AG04450 (cell line): ENCODE measurements at regions not wholly inside any gene's neighbourhood (a gene's known extent, or its start where the extent isn't known, plus 50 kb on each side); places are given as distances from the start of the nearest gene placed in this dataset. TPM values are rescaled to one million over a fixed set of nuclear protein-coding genes. Genes with fewer than 3 reads are reported as not detected.

Source experiments
- CTCF ChIA-PET: fragments of 300-600, 350-600 bp; formaldehyde crosslinking; extraction: SDS; loops from one replicate; lab custom pipeline; 2022; ENCODE audit warnings: antibody characterized with exemption, inconsistent platforms; lab: Charles Lee
- POLR2A ChIA-PET: fragments of 350-600 bp; formaldehyde crosslinking; extraction: SDS; loops from one replicate; lab custom pipeline; 2021; ENCODE audit warnings: antibody characterized with exemption, inconsistent platforms; lab: Yijun Ruan, JAX
- DNase-seq: peaks from one replicate; pipeline ENCODE4 v3.0.0-alpha.2; 2011; ENCODE audit warnings: low read depth, low spot score
- H3K27ac ChIP-seq: one replicate; pipeline ENCODE4 v1.5.1; 2012; ENCODE audit warnings: low read depth, low read length, control low read depth
- H3K27me3 ChIP-seq: one replicate; pipeline ENCODE4 v1.6.0; 2012; ENCODE audit warnings: low read length; ENCODE audit not compliant: control insufficient read depth, insufficient read depth
- H3K4me3 ChIP-seq: 2 replicates; pipeline ENCODE4 v1.5.1; 2011; ENCODE audit warnings: mild to moderate bottlenecking, low read depth, low read length, control low read depth
- H3K9me3 ChIP-seq: 2 replicates; pipeline ENCODE4 v1.5.1; 2012; ENCODE audit warnings: low read length; ENCODE audit not compliant: control insufficient read depth, insufficient read depth
- CTCF ChIP-seq: IDR thresholded peaks from 2 replicates; pipeline ENCODE4 v1.5.1; 2011; ENCODE audit warnings: low read depth, low read length, control low read depth, inconsistent platforms
- small RNA-seq: library from RNA; depleted of rRNA; stranded (forward); fragments of <200 nt; gene quantifications from one replicate; pipeline ENCODE3, GENCODE V24; 2012; ENCODE audit warnings: low read depth; ENCODE audit not compliant: insufficient read length

GRCh38 chr5:56286015-56286884 lies 53.1 kb upstream of the ANKRD55 start:
- Histone ChIP-seq H3K27ac (no peak overlapping the region), H3K4me3 (no peak overlapping the region), H3K27me3 (no peaks in the 10 kb centered on the region), H3K9me3 (no peaks in the 10 kb centered on the region)
- ChIA-PET POLR2A (no interaction called here), CTCF (interaction anchor here (0.7 to 1.0 kb wide), 2 partner anchors 16 to 19 kb away, joined by 4 to 6 read pairs; no protein-coding TSS in a partner anchor)
- DNase-seq = peak; percentile 37
- no peak for TF ChIP-seq CTCF

DNA sequence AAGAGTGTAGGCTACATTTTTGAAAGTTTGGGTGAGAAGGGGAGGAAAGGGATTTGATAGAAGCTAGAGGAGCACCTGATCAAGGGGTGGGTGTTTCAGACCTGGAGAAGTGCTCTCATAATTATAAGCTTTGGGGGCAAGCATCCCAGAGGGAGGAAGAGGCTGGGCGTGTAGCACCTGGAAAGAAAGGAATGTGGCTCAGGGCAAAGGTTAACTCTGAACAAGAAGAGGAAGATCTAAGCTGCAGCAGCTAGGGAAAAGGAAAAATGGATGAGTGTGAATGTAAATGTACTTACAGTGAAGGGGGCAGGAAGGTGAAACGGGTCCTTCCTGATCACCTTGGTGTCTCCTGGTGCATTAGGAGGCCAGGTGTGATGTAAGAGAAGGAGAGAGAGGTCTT lies 49.8 kb upstream of the ANKRD55 start:
- H3K4me3 ChIP-seq = no peak overlapping the region
- no peak for TF ChIP-seq CTCF
- POLR2A ChIA-PET = interaction anchor here (0.5 kb wide), 1 partner anchor 95 kb away, joined by 3 read pairs; no protein-coding TSS in a partner anchor
- H3K27ac ChIP-seq = no peak overlapping the region
- DNase-seq = no peak
- no peaks in the 10 kb centered on the region for H3K27me3 ChIP-seq
- CTCF ChIA-PET = no interaction called here
- no peaks in the 10 kb centered on the region for H3K9me3 ChIP-seq

Small RNA genes lying in the stretch of these regions (small RNA-seq; reads per million reads assigned to genes)
- gene HMGN1P17 = not detected
- gene RNU6ATAC2P = not detected
